SK-N-SH (cell line): ENCODE measurements at regions not wholly inside any gene's neighbourhood (a gene's known extent, or its start where the extent isn't known, plus 50 kb on each side); places are given as distances from the start of the nearest gene placed in this dataset.

Experiments
- CTCF ChIA-PET: fragments of 300-600, 350-600 bp; formaldehyde crosslinking; extraction: SDS; loops from one replicate; lab custom pipeline; 2021; lab: Yijun Ruan, JAX
- POLR2A ChIA-PET: fragments of 350-600 bp; sonication (Branson Sonifier 250); formaldehyde crosslinking; extraction: SDS; loops from one replicate; lab custom pipeline; 2020; ENCODE audit warnings: antibody characterized with exemption, inconsistent platforms; lab: Yijun Ruan, JAX
- DNase-seq: peaks from one replicate; pipeline ENCODE4 v3.0.0; 2012
- H2AFZ ChIP-seq: fragments of 200-600 bp; sonication (generic); 2 replicates; pipeline ENCODE4 v1.8.1; 2016; ENCODE audit warnings: antibody characterized with exemption, mild to moderate bottlenecking, low read depth
- H3F3A ChIP-seq: fragments of 200-600 bp; sonication (generic); replicated peaks from 2 replicates; pipeline ENCODE3; 2016; ENCODE audit warnings: antibody characterized with exemption, mild to moderate bottlenecking; ENCODE audit not compliant: insufficient read depth
- H3K27ac ChIP-seq, 2 experiments: fragments of 200-500 bp in 1 of 2; fragments of 200-600 bp in 1 of 2; sonication (Bioruptor generic) in 1 of 2; sonication (generic), shearing (Covaris generic) in 1 of 2; 2 replicates each; pipeline versions ENCODE4 v1.5.1 to v1.6.1; 2014 to 2016; ENCODE audit warnings: low read depth in 2 of 2, inconsistent platforms in 1 of 2, low read length in 1 of 2, mild to moderate bottlenecking in 1 of 2, mixed read lengths in 1 of 2
- H3K27me3 ChIP-seq: fragments of 200-600 bp; sonication (generic), shearing (Covaris generic); 2 replicates; pipeline ENCODE4 v1.6.1; 2016; ENCODE audit warnings: mixed run types; ENCODE audit not compliant: insufficient read depth
- H3K36me3 ChIP-seq, 2 experiments: fragments of 200-500 bp in 1 of 2; fragments of 200-600 bp in 1 of 2; sonication (Bioruptor generic) in 1 of 2; sonication (generic) in 1 of 2; replicated peaks in 1 of 2; 2 replicates each; pipeline versions ENCODE3 to v1.5.1; 2014 to 2016; ENCODE audit warnings: low read length in 1 of 2, mild to moderate bottlenecking in 1 of 2; ENCODE audit not compliant: insufficient read depth in 2 of 2, control insufficient read depth in 1 of 2
- H3K4me1 ChIP-seq, 2 experiments: fragments of 200-500 bp in 1 of 2; fragments of 200-600 bp in 1 of 2; sonication (Bioruptor generic) in 1 of 2; sonication (generic), shearing (Covaris generic) in 1 of 2; 2 replicates each; pipeline versions ENCODE4 v1.5.1 to v1.6.1; 2014 to 2016; ENCODE audit warnings: low read depth in 1 of 2, low read length in 1 of 2, mixed run types in 1 of 2; ENCODE audit not compliant: insufficient read depth in 2 of 2, control insufficient read depth in 1 of 2
- H3K4me2 ChIP-seq: fragments of 200-600 bp; sonication (generic), shearing (Covaris generic); 2 replicates; pipeline ENCODE4 v1.6.1; 2017; ENCODE audit warnings: mixed run types
- H3K4me3 ChIP-seq, 2 experiments: fragments of 200-500 bp in 1 of 2; fragments of 200-600 bp in 1 of 2; sonication (Bioruptor generic) in 1 of 2; sonication (generic), shearing (Covaris generic) in 1 of 2; 2 replicates each; pipeline versions ENCODE4 v1.5.1 to v1.8.1; 2014 to 2016; ENCODE audit warnings: low read depth in 2 of 2, inconsistent platforms in 1 of 2, low read length in 1 of 2, mild to moderate bottlenecking in 1 of 2, mixed read lengths in 1 of 2, moderate library complexity in 1 of 2
- H3K79me2 ChIP-seq: fragments of 200-600 bp; sonication (generic); 2 replicates; pipeline ENCODE4 v1.8.1; 2017; ENCODE audit warnings: mild to moderate bottlenecking; ENCODE audit not compliant: insufficient read depth
- H3K9ac ChIP-seq: fragments of 200-600 bp; sonication (generic); 2 replicates; pipeline ENCODE4 v1.6.1; 2017; ENCODE audit warnings: mixed run types
- H3K9me2 ChIP-seq: fragments of 200-600 bp; sonication (generic); 2 replicates; pipeline ENCODE4 v1.6.1; 2017; ENCODE audit warnings: mixed run types
- H3K9me3 ChIP-seq: fragments of 200-600 bp; sonication (generic); 2 replicates; pipeline ENCODE4 v1.6.1; 2017; ENCODE audit warnings: mixed run types, mild to moderate bottlenecking, moderate library complexity
- H4K20me1 ChIP-seq: fragments of 200-600 bp; sonication (generic); 2 replicates; pipeline ENCODE4 v1.6.1; 2017; ENCODE audit warnings: mild to moderate bottlenecking, mixed run types; ENCODE audit not compliant: insufficient read depth
- CHD2 ChIP-seq: fragments of 150-350 bp; IDR thresholded peaks from 2 replicates; pipeline ENCODE4 v1.6.1; 2018; ENCODE audit warnings: low read length; ENCODE audit not compliant: partially characterized antibody
- CTCF ChIP-seq: fragments of 200-600 bp; sonication (generic); IDR thresholded peaks from 2 replicates; pipeline ENCODE4 v1.6.1; 2017; ENCODE audit warnings: antibody characterized with exemption, mild to moderate bottlenecking, moderate library complexity
- FOSL2 ChIP-seq: IDR thresholded peaks from 2 replicates; pipeline ENCODE4 v1.4.0; 2012; ENCODE audit warnings: low read depth, mild to moderate bottlenecking, moderate library complexity, borderline replicate concordance
- FOXM1 ChIP-seq: IDR thresholded peaks from 2 replicates; pipeline ENCODE4 v1.4.0; 2012; ENCODE audit warnings: low read depth, mild to moderate bottlenecking
- GABPA ChIP-seq: IDR thresholded peaks from 2 replicates; pipeline ENCODE4 v1.4.0; 2012; ENCODE audit warnings: low read depth, mild to moderate bottlenecking
- GATA2 ChIP-seq: sonication (generic); formaldehyde crosslinking; IDR thresholded peaks from 2 replicates; pipeline ENCODE4 v1.5.0; 2020; ENCODE audit warnings: mild to moderate bottlenecking, missing genetic modification reagents
- JUND ChIP-seq: IDR thresholded peaks from 2 replicates; pipeline ENCODE4 v1.4.0; 2012
- MXI1 ChIP-seq: IDR thresholded peaks from 2 replicates; pipeline ENCODE4 v1.6.1; 2012; ENCODE audit warnings: mild to moderate bottlenecking, low read depth, low read length, improper control_type of control experiment
- NFIC ChIP-seq: IDR thresholded peaks from 2 replicates; pipeline ENCODE4 v1.4.0; 2012; ENCODE audit warnings: borderline replicate concordance
- RAD21 ChIP-seq: IDR thresholded peaks from 2 replicates; pipeline ENCODE4 v1.6.1; 2012; ENCODE audit warnings: mild to moderate bottlenecking, low read length
- RFX5 ChIP-seq: IDR thresholded peaks from 2 replicates; pipeline ENCODE4 v1.6.1; 2012; ENCODE audit warnings: mild to moderate bottlenecking, improper control_type of control experiment, low read length
- SIN3A ChIP-seq: IDR thresholded peaks from 2 replicates; pipeline ENCODE4 v1.6.1; 2012; ENCODE audit warnings: low read depth, mild to moderate bottlenecking, low read length, moderate library complexity, borderline replicate concordance
- SMC3 ChIP-seq: IDR thresholded peaks from 2 replicates; pipeline ENCODE4 v1.6.1; 2012; ENCODE audit warnings: low read depth, low read length, improper control_type of control experiment
- TCF12 ChIP-seq: IDR thresholded peaks from 2 replicates; pipeline ENCODE4 v1.4.0; 2012
- TEAD4 ChIP-seq: IDR thresholded peaks from 2 replicates; pipeline ENCODE4 v1.4.0; 2012; ENCODE audit warnings: mild to moderate bottlenecking, borderline replicate concordance; ENCODE audit not compliant: insufficient read depth
- YY1 ChIP-seq: IDR thresholded peaks from 2 replicates; pipeline ENCODE4 v1.4.0; 2012; ENCODE audit warnings: low read depth, mild to moderate bottlenecking
- WGBS: methylation state at CpG from one replicate; pipeline ENCODE4 v1.1.6; 2017; ENCODE audit warnings: low lambda C conversion rate; 5-methylcytosine and 5-hydroxymethylcytosine counted together
- TF ChIP-seq, protein P1 (sequence below): IDR thresholded peaks from 2 replicates; pipeline ENCODE4 v1.4.0; 2012; ENCODE audit warnings: low read depth, borderline replicate concordance

GRCh38 chrX:117487421-117487820 lies 629.2 kb downstream of the KLHL13 start (continued):
- no peak for TF ChIP-seq GATA2 (CRISPR knock-in tag)
- no peak for TF ChIP-seq SIN3A
- no peak for TF ChIP-seq TCF12
- no peak for TF ChIP-seq JUND
- TF ChIP-seq FOSL2, result no peak
- no peak for TF ChIP-seq RAD21

DNA sequence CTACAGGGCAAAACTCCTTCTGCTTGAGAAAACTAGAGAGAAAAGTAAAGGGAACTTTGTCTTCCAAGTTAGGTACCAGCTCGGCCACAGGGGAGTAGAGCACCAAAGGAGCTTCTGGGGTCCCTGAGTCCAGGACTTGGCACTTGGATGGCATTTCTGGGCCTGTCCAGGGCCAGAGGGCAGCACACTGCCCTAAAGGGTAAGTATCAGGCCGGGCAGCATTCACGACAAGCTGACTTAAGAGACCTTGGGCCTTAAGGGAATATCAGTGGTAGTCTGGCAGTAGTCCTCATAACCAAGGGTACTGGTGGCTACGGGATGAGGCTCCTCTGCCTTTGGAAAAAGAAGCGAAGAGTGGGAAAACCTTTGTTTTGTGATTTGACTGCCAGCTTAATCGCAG lies 632.7 kb downstream of the KLHL13 start:
- Histone ChIP-seq H3K36me3 (no peaks in the 10 kb centered on the region), H3K4me2 (no peak overlapping the region), H3K79me2 (no peaks in the 10 kb centered on the region), H3K27ac (no peak overlapping the region), H3K4me3 (no peak overlapping the region), H3F3A (no peaks in the 10 kb centered on the region), H4K20me1 (no peaks in the 10 kb centered on the region), H2AFZ (no peak overlapping the region), H3K9ac (no peak overlapping the region), H3K9me3 (no peaks in the 10 kb centered on the region), H3K4me1 (no peaks in the 10 kb centered on the region), H3K9me2 (no peaks in the 10 kb centered on the region), H3K27me3 (no peaks in the 10 kb centered on the region)
- 6% methylated on average over 5 of the region's 6 CpGs for WGBS
- ChIA-PET POLR2A (no interaction called here), CTCF (no interaction called here)
- DNase-seq, result no peak
- TF ChIP-seq CTCF (no peak), FOXM1 (no peak), CHD2 (no peak), RAD21 (no peak), NFIC (no peak), SMC3 (no peak), RFX5 (no peak), MXI1 (no peak), GABPA (no peak), TEAD4 (no peak), YY1 (no peak), GATA2 (CRISPR knock-in tag) (no peak)
- TF ChIP-seq, protein P1, sequence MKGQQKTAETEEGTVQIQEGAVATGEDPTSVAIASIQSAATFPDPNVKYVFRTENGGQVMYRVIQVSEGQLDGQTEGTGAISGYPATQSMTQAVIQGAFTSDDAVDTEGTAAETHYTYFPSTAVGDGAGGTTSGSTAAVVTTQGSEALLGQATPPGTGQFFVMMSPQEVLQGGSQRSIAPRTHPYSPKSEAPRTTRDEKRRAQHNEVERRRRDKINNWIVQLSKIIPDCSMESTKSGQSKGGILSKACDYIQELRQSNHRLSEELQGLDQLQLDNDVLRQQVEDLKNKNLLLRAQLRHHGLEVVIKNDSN, result no peak
